GM12878 (cell line): ENCODE measurements at regions not wholly inside any gene's neighbourhood (a gene's known extent, or its start where the extent isn't known, plus 50 kb on each side); places are given as distances from the start of the nearest gene placed in this dataset.

Source experiments
- ATAC-seq: fragments of 200-7000 bp; cut with Tn5 transposase; 3 replicates; pipeline ENCODE4 v1.9.1; 2020; ENCODE audit warnings: mild to moderate bottlenecking, moderate library complexity
- BruUV-seq: library from RNA; stranded (reverse); fragments of 400-500 nt; replicated peaks from 2 replicates; lab custom pipeline; 2021; lab: Mats Ljungman, UMichigan
- CTCF ChIA-PET: fragments of 300-600 bp; sonication (Branson Sonifier 250); formaldehyde crosslinking; extraction: SDS; loops from one replicate; lab custom pipeline; 2021; ENCODE audit warnings: inconsistent platforms; lab: Yijun Ruan, JAX
- POLR2A ChIA-PET: fragments of 350-600 bp; formaldehyde crosslinking; extraction: SDS; loops from one replicate; lab custom pipeline; 2021; ENCODE audit warnings: inconsistent platforms; lab: Charles Lee
- RAD21 ChIA-PET: fragments of 300-600 bp; sonication (Branson Sonifier 250); formaldehyde crosslinking; loops from one replicate; lab custom pipeline; 2023; ENCODE audit warnings: antibody characterized with exemption; ENCODE audit not compliant: unreplicated experiment; lab: Charles Lee
- SMC1A ChIA-PET: fragments of 300-600 bp; sonication (Branson Sonifier 250); formaldehyde crosslinking; loops from one replicate; lab custom pipeline; 2023; ENCODE audit not compliant: unreplicated experiment, uncharacterized antibody; lab: Charles Lee
- DNase-seq: peaks from one replicate; pipeline ENCODE4 v3.0.0-alpha.2; 2011; ENCODE audit warnings: low read depth, low spot score
- FAIRE-seq: peaks from 3 replicates; lab custom pipeline; 2011; peaks lifted over from hg19 to GRCh38; lab: Jason Lieb, UNC
- H2AFZ ChIP-seq: 2 replicates; pipeline ENCODE4 v1.6.0; 2011; ENCODE audit warnings: low read depth, low read length, control low read depth; ENCODE audit not compliant: control insufficient read depth
- H3K27ac ChIP-seq: 2 replicates; pipeline ENCODE4 v1.5.1; 2011; ENCODE audit warnings: control low read depth; ENCODE audit not compliant: control insufficient read depth, insufficient read depth
- H3K27me3 ChIP-seq, 2 experiments: replicated peaks in 1 of 2; 2 replicates each; pipeline versions ENCODE4 v1.6.0 to v1.6.1; 2011; ENCODE audit warnings: low read length in 1 of 2; ENCODE audit not compliant: control insufficient read depth in 2 of 2, insufficient read depth in 2 of 2
- H3K36me3 ChIP-seq, 2 experiments: 2 replicates each; pipeline ENCODE4 v1.5.1; 2011; ENCODE audit warnings: low read length in 1 of 2; ENCODE audit not compliant: control insufficient read depth in 2 of 2, insufficient read depth in 2 of 2
- H3K4me1 ChIP-seq: 2 replicates; pipeline ENCODE4 v1.6.1; 2011; ENCODE audit warnings: mild to moderate bottlenecking, low read length, moderate library complexity, mixed read lengths; ENCODE audit not compliant: control insufficient read depth, insufficient read depth
- H3K4me2 ChIP-seq: 2 replicates; pipeline ENCODE4 v1.6.0; 2011; ENCODE audit warnings: control low read depth; ENCODE audit not compliant: control insufficient read depth, insufficient read depth
- H3K4me3 ChIP-seq: fragments of 200-600 bp; sonication (generic); 2 replicates; pipeline ENCODE4 v1.5.1; 2016
- H3K79me2 ChIP-seq: 2 replicates; pipeline ENCODE4 v1.6.0; 2011; ENCODE audit warnings: low read length; ENCODE audit not compliant: control insufficient read depth, insufficient read depth
- H3K9ac ChIP-seq: 2 replicates; pipeline ENCODE4 v1.8.0; 2011; ENCODE audit warnings: low read length, control low read depth, mixed read lengths; ENCODE audit not compliant: control insufficient read depth, insufficient read depth
- H3K9me3 ChIP-seq: replicated peaks from 3 replicates; pipeline ENCODE4 v1.5.1; 2011; ENCODE audit warnings: mild to moderate bottlenecking, low read length; ENCODE audit not compliant: control insufficient read depth, insufficient read depth
- H4K20me1 ChIP-seq: 2 replicates; pipeline ENCODE4 v1.6.0; 2011; ENCODE audit not compliant: control insufficient read depth, insufficient read depth
- HDGF ChIP-seq: fragments of 450-650 bp; IDR thresholded peaks from 2 replicates; pipeline ENCODE4 v1.6.1; 2016; ENCODE audit warnings: antibody characterized with exemption
- MEF2A ChIP-seq: IDR thresholded peaks from 2 replicates; pipeline ENCODE4 v1.6.1; 2011; ENCODE audit warnings: low read depth, mild to moderate bottlenecking, low read length, moderate library complexity; ENCODE audit not compliant: insufficient read depth
- PAX5 ChIP-seq: IDR thresholded peaks from 2 replicates; pipeline ENCODE4 v1.6.1; 2011; ENCODE audit warnings: low read depth, low read length, borderline replicate concordance
- RELA ChIP-seq: fragments of 450-650 bp; IDR thresholded peaks from 2 replicates; pipeline ENCODE4 v1.8.0; 2014; ENCODE audit warnings: borderline replicate concordance; ENCODE audit not compliant: partially characterized antibody
- STAT3 ChIP-seq: IDR thresholded peaks from 2 replicates; pipeline ENCODE4 v1.6.1; 2011; ENCODE audit warnings: low read depth, low read length, improper control_type of control experiment
- ZNF217 ChIP-seq: fragments of 450-650 bp; IDR thresholded peaks from 2 replicates; pipeline ENCODE4 v1.6.1; 2017; ENCODE audit warnings: antibody characterized with exemption, mild to moderate bottlenecking
- WGBS: methylation state at CpG from one replicate; pipeline ENCODE4 v1.1.6; 2016; ENCODE audit warnings: low lambda C conversion rate; ENCODE audit not compliant: insufficient replicate concordance, insufficient coverage; ENCODE audit errors: missing lambda C conversion rate; 5-methylcytosine and 5-hydroxymethylcytosine counted together
- in situ Hi-C: fragments of 300-500 bp; cut with MboI; formaldehyde crosslinking; loops from 9 replicates; pipeline ENCODE4 v1.14.3; 2018; ENCODE audit warnings: mixed read lengths
- intact Hi-C: fragments of 100-400 bp; cut with micrococcal nuclease; formaldehyde crosslinking; loops from one replicate; pipeline ENCODE4 v1.14.2; 2022; ENCODE audit not compliant: unreplicated experiment
- TF ChIP-seq, protein P1 (sequence below): fragments of 450-650 bp; formaldehyde crosslinking; IDR thresholded peaks from 2 replicates; pipeline ENCODE4 v1.5.0; 2022; ENCODE audit warnings: mild to moderate bottlenecking, missing genetic modification characterization
- TF ChIP-seq, protein P2 (sequence below): IDR thresholded peaks from 2 replicates; pipeline ENCODE4 v1.6.1; 2012; ENCODE audit warnings: low read depth, low read length, improper control_type of control experiment

DNA sequence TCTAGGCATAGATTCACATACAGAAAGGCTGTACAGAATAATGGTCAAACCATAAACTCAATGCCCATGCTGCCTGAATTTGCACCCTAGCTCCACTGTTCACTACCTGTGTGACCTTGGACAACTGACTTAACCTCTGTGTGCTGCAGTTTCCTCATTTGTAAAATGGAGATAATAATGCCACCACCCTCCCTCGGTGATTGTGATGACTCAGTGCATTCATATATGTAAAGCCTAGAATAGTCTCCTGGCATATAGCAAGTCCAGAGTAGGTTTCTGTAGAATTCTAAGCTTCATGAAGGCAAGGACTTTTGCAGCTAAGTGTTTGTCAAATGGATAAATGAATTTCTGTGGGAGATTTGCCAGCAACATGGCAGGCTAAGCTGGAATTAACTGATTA, 297.8 kb upstream of the NR4A3 start:
- BruUV-seq: no TSS peak
- ChIA-PET CTCF (interaction anchor here (1.1 to 1.5 kb wide), 2 partner anchors 8 to 10 kb away, joined by 3 to 5 read pairs; no protein-coding TSS in a partner anchor), RAD21 (interaction anchor here (1.2 kb wide), 1 partner anchor 292 kb away, joined by 3 read pairs; no protein-coding TSS in a partner anchor)

DNA sequence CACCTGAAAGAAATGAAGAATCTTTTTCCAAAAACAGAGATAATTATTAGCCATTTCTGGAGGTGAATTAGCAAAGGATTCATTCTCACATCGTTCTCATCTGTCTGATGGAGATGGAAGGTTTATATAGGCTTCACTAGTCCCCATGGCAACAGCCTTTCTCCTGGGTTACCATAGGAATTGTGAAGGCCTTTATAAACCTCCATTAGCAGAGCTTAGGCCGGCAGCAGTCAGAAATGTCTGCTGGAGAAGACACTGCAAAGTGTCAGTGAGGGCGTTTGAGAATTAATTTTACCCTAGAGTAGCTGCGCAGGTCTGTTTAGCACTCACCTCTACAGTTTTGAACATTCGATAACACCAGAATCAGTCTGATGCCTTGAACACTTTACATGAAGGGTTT, 290.4 kb upstream of the NR4A3 start:
- DNase-seq (no peak), FAIRE-seq (no peak), ATAC-seq (no peak)
- SMC1A ChIA-PET: interaction anchor here (0.7 to 1.4 kb wide), 5 partner anchors 12 to 167 kb away, joined by 3 read pairs; no protein-coding TSS in a partner anchor
- POLR2A ChIA-PET: no interaction called here
- CTCF ChIA-PET: no interaction called here
- RAD21 ChIA-PET: no interaction called here
- Histone ChIP-seq H3K4me3 (no peak overlapping the region), H4K20me1 (no peaks in the 10 kb centered on the region), H2AFZ (no peak overlapping the region), H3K9me3 (no peaks in the 10 kb centered on the region), H3K27ac (no peak overlapping the region), H3K27me3 (no peaks in the 10 kb centered on the region), H3K36me3 (no peaks in the 10 kb centered on the region), H3K79me2 (no peaks in the 10 kb centered on the region), H3K9ac (no peak overlapping the region), H3K4me2 (no peak overlapping the region), H3K4me1 (no peaks in the 10 kb centered on the region)
- 53% methylated on average over 5 of the region's 5 CpGs for WGBS
- intact Hi-C loops: no loop called here
- TF ChIP-seq ZNF217 (no peak), PAX5 (no peak), RELA (no peak), MEF2A (no peak), HDGF (no peak), STAT3 (no peak)
- TF ChIP-seq, protein P1, sequence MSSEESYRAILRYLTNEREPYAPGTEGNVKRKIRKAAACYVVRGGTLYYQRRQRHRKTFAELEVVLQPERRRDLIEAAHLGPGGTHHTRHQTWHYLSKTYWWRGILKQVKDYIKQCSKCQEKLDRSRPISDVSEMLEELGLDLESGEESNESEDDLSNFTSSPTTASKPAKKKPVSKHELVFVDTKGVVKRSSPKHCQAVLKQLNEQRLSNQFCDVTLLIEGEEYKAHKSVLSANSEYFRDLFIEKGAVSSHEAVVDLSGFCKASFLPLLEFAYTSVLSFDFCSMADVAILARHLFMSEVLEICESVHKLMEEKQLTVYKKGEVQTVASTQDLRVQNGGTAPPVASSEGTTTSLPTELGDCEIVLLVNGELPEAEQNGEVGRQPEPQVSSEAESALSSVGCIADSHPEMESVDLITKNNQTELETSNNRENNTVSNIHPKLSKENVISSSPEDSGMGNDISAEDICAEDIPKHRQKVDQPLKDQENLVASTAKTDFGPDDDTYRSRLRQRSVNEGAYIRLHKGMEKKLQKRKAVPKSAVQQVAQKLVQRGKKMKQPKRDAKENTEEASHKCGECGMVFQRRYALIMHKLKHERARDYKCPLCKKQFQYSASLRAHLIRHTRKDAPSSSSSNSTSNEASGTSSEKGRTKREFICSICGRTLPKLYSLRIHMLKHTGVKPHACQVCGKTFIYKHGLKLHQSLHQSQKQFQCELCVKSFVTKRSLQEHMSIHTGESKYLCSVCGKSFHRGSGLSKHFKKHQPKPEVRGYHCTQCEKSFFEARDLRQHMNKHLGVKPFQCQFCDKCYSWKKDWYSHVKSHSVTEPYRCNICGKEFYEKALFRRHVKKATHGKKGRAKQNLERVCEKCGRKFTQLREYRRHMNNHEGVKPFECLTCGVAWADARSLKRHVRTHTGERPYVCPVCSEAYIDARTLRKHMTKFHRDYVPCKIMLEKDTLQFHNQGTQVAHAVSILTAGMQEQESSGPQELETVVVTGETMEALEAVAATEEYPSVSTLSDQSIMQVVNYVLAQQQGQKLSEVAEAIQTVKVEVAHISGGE: no peak
- no TSS peak for BruUV-seq
- in situ Hi-C loops: no loop called here

More for the DNA sequence above, 297.8 kb upstream of the NR4A3 start:
- WGBS: 5% methylated on average over 1 of the region's 1 CpG
- POLR2A ChIA-PET: interaction anchor here (0.8 kb wide), 1 partner anchor 10 kb away, joined by 3 read pairs; no protein-coding TSS in a partner anchor
- SMC1A ChIA-PET: interaction anchor here (1.1 to 3.8 kb wide), 6 partner anchors 8 to 88 kb away, joined by 3 to 12 read pairs (median 4); no protein-coding TSS in a partner anchor
- ATAC-seq (no peak), DNase-seq (no peak), FAIRE-seq (no peak)
- Histone ChIP-seq H3K9me3 (no peaks in the 10 kb centered on the region), H3K27me3 (no peaks in the 10 kb centered on the region), H4K20me1 (no peaks in the 10 kb centered on the region), H3K4me1 (no peaks in the 10 kb centered on the region), H2AFZ (no peak overlapping the region), H3K27ac (no peak overlapping the region), H3K4me3 (no peak overlapping the region), H3K4me2 (no peak overlapping the region), H3K36me3 (no peaks in the 10 kb centered on the region), H3K9ac (no peak overlapping the region), H3K79me2 (no peaks in the 10 kb centered on the region)
- in situ Hi-C loops (no loop called here), intact Hi-C loops (no loop called here)
- TF ChIP-seq, protein P2, sequence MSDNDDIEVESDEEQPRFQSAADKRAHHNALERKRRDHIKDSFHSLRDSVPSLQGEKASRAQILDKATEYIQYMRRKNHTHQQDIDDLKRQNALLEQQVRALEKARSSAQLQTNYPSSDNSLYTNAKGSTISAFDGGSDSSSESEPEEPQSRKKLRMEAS: no peak
